IMR-90 (cell line): ENCODE measurements at regions not wholly inside any gene's neighbourhood (a gene's known extent, or its start where the extent isn't known, plus 50 kb on each side); places are given as distances from the start of the nearest gene placed in this dataset.
A peak's percentile ranks its signal among the peaks of the same experiment; 100 is the strongest.

ENCODE experiments used
- ATAC-seq: fragments of 200-7000 bp; cut with Tn5 transposase; 2 replicates; pipeline ENCODE4 v1.9.1; 2020; ENCODE audit warnings: low read depth, mild to moderate bottlenecking, moderate library complexity
- BruUV-seq: library from RNA; stranded (reverse); fragments of 400-500 nt; replicated peaks from 2 replicates; lab custom pipeline; 2021; lab: Mats Ljungman, UMichigan
- CTCF ChIA-PET: fragments of 300-600 bp; formaldehyde crosslinking; extraction: SDS; loops from one replicate; lab custom pipeline; 2021; ENCODE audit warnings: antibody characterized with exemption; lab: Yijun Ruan, JAX
- POLR2A ChIA-PET: fragments of 300-600 bp; sonication (Branson Sonifier 250); formaldehyde crosslinking; loops from one replicate; lab custom pipeline; 2022; ENCODE audit warnings: antibody characterized with exemption; ENCODE audit not compliant: unreplicated experiment; lab: Charles Lee
- DNase-seq: peaks from one replicate; pipeline ENCODE4 v3.0.0; 2013
- H2AFZ ChIP-seq: replicated peaks from 2 replicates; pipeline ENCODE3; 2013; ENCODE audit warnings: low read length, mild to moderate bottlenecking; ENCODE audit not compliant: poor library complexity
- H2AK5ac ChIP-seq: 2 replicates; pipeline ENCODE4 v1.6.1; 2013; ENCODE audit warnings: low read depth, low read length, inconsistent platforms
- H2AK9ac ChIP-seq: replicated peaks from 2 replicates; pipeline ENCODE3; 2013; ENCODE audit warnings: mild to moderate bottlenecking, low read depth, low read length, moderate library complexity; ENCODE audit not compliant: poor library complexity
- H2BK120ac ChIP-seq: 2 replicates; pipeline ENCODE4 v1.6.1; 2013; ENCODE audit warnings: low read depth, low read length, inconsistent platforms
- H2BK15ac ChIP-seq: 3 replicates; pipeline ENCODE4 v1.6.1; 2013; ENCODE audit warnings: low read depth, low read length, inconsistent platforms
- H2BK20ac ChIP-seq: 2 replicates; pipeline ENCODE4 v1.6.1; 2013; ENCODE audit warnings: low read depth, mild to moderate bottlenecking, inconsistent platforms, low read length, moderate library complexity
- H2BK5ac ChIP-seq: 2 replicates; pipeline ENCODE4 v1.6.1; 2013; ENCODE audit warnings: mild to moderate bottlenecking, low read depth, low read length, inconsistent platforms; ENCODE audit not compliant: poor library complexity, severe bottlenecking
- H3K14ac ChIP-seq: replicated peaks from 2 replicates; pipeline ENCODE4 v1.6.1; 2013; ENCODE audit warnings: low read depth, low read length, inconsistent platforms
- H3K18ac ChIP-seq: 2 replicates; pipeline ENCODE4 v1.6.1; 2013; ENCODE audit warnings: low read depth, low read length, control low read depth
- H3K23ac ChIP-seq: 2 replicates; pipeline ENCODE4 v1.6.1; 2013; ENCODE audit warnings: low read depth, low read length, inconsistent platforms
- H3K27ac ChIP-seq: 2 replicates; pipeline ENCODE4 v1.5.1; 2013; ENCODE audit warnings: mild to moderate bottlenecking, control low read depth, low read length; ENCODE audit not compliant: insufficient read depth
- H3K27me3 ChIP-seq: 2 replicates; pipeline ENCODE4 v1.6.1; 2013; ENCODE audit warnings: low read length; ENCODE audit not compliant: control insufficient read depth, insufficient read depth
- H3K36me3 ChIP-seq: 2 replicates; pipeline ENCODE4 v1.6.1; 2013; ENCODE audit warnings: low read length, mixed read lengths; ENCODE audit not compliant: control insufficient read depth, insufficient read depth
- H3K4ac ChIP-seq: 2 replicates; pipeline ENCODE4 v1.6.1; 2013; ENCODE audit warnings: low read depth, low read length, inconsistent platforms
- H3K4me1 ChIP-seq: 2 replicates; pipeline ENCODE4 v1.6.1; 2013; ENCODE audit warnings: low read length, mixed read lengths; ENCODE audit not compliant: control insufficient read depth, insufficient read depth
- H3K4me2 ChIP-seq: 2 replicates; pipeline ENCODE4 v1.6.1; 2013; ENCODE audit warnings: low read depth, mild to moderate bottlenecking, control low read depth, low read length, moderate library complexity
- H3K4me3 ChIP-seq: 2 replicates; pipeline ENCODE4 v1.5.1; 2013; ENCODE audit warnings: low read depth, mild to moderate bottlenecking, control low read depth, low read length, moderate library complexity; ENCODE audit not compliant: insufficient read depth
- H3K56ac ChIP-seq: 2 replicates; pipeline ENCODE4 v1.6.1; 2013; ENCODE audit warnings: low read length, inconsistent platforms; ENCODE audit not compliant: insufficient read depth; ENCODE audit errors: extremely low read depth
- H3K79me1 ChIP-seq, 2 experiments: 2 replicates each; pipeline ENCODE4 v1.6.1; 2013; ENCODE audit warnings: low read length in 2 of 2, inconsistent platforms in 1 of 2, low read depth in 1 of 2
- H3K9ac ChIP-seq: 2 replicates; pipeline ENCODE4 v1.6.1; 2013; ENCODE audit warnings: low read depth, low read length, control low read depth
- H3K9me1 ChIP-seq: 2 replicates; pipeline ENCODE4 v1.6.1; 2013; ENCODE audit warnings: low read length, inconsistent platforms; ENCODE audit not compliant: insufficient read depth
- H3K9me3 ChIP-seq: 2 replicates; pipeline ENCODE4 v1.6.1; 2013; ENCODE audit warnings: low read length; ENCODE audit not compliant: control insufficient read depth, insufficient read depth
- H4K20me1 ChIP-seq: 2 replicates; pipeline ENCODE4 v1.6.1; 2013; ENCODE audit warnings: low read length, inconsistent platforms; ENCODE audit not compliant: insufficient read depth
- H4K5ac ChIP-seq: 2 replicates; pipeline ENCODE4 v1.6.1; 2013; ENCODE audit warnings: mild to moderate bottlenecking, low read depth, low read length, control low read depth
- H4K8ac ChIP-seq, 2 experiments: 2 replicates each; pipeline ENCODE4 v1.6.1; 2013; ENCODE audit warnings: low read depth in 2 of 2, low read length in 2 of 2, control low read depth in 1 of 2, inconsistent platforms in 1 of 2
- H4K91ac ChIP-seq: 2 replicates; pipeline ENCODE4 v1.6.1; 2013; ENCODE audit warnings: low read depth, low read length, inconsistent platforms; ENCODE audit not compliant: insufficient read depth
- BHLHE40 ChIP-seq: fragments of 150-350 bp; IDR thresholded peaks from 2 replicates; pipeline ENCODE4 v1.6.1; 2016; ENCODE audit warnings: mild to moderate bottlenecking, low read depth, low read length
- CHD1 ChIP-seq: IDR thresholded peaks from 2 replicates; pipeline ENCODE4 v1.6.1; 2012; ENCODE audit warnings: low read depth, low read length, improper control_type of control experiment
- FOS ChIP-seq: fragments of 150-350 bp; IDR thresholded peaks from 2 replicates; pipeline ENCODE4 v1.6.1; 2016; ENCODE audit warnings: low read depth, low read length
- MAFK ChIP-seq: IDR thresholded peaks from 2 replicates; pipeline ENCODE4 v1.6.1; 2012; ENCODE audit warnings: low read depth, low read length, improper control_type of control experiment
- MAZ ChIP-seq: IDR thresholded peaks from 2 replicates; pipeline ENCODE4 v1.6.1; 2012; ENCODE audit warnings: low read depth, mild to moderate bottlenecking, low read length, improper control_type of control experiment, moderate library complexity, borderline replicate concordance
- MXI1 ChIP-seq: IDR thresholded peaks from 2 replicates; pipeline ENCODE4 v1.6.1; 2012; ENCODE audit warnings: low read depth, mild to moderate bottlenecking, low read length, moderate library complexity, borderline replicate concordance
- POLR2A ChIP-seq: IDR thresholded peaks from 2 replicates; pipeline ENCODE4 v1.6.1; 2012; ENCODE audit warnings: mild to moderate bottlenecking, low read depth, low read length
- RAD21 ChIP-seq: IDR thresholded peaks from 2 replicates; pipeline ENCODE4 v1.6.1; 2012; ENCODE audit warnings: low read length, improper control_type of control experiment
- RCOR1 ChIP-seq: IDR thresholded peaks from 2 replicates; pipeline ENCODE4 v1.6.1; 2012; ENCODE audit warnings: mild to moderate bottlenecking, low read length, improper control_type of control experiment; ENCODE audit not compliant: insufficient replicate concordance
- SMC3 ChIP-seq: fragments of 150-350 bp; IDR thresholded peaks from 2 replicates; pipeline ENCODE4 v1.6.1; 2016; ENCODE audit warnings: low read depth, mild to moderate bottlenecking, antibody characterized with exemption, low read length, moderate library complexity
- WGBS, 2 experiments: methylation state at CpG; one replicate each; pipeline versions ENCODE4 v1.1.5 to v1.1.7; 2013; ENCODE audit warnings: missing lambda C conversion rate in 2 of 2; ENCODE audit not compliant: insufficient read length in 1 of 2; ENCODE audit errors: extremely low coverage in 2 of 2; 5-methylcytosine and 5-hydroxymethylcytosine counted together
- dilution Hi-C: fragments of 300-500 bp; cut with HindIII; formaldehyde crosslinking; loops from one replicate; pipeline ENCODE4 v1.14.3; 2018; ENCODE audit warnings: low sequenced_read_pairs; ENCODE audit not compliant: unreplicated experiment
- in situ Hi-C: fragments of 300-500 bp; cut with MboI; formaldehyde crosslinking; loops from 3 replicates; pipeline ENCODE4 v1.14.3; 2019; ENCODE audit warnings: low sequenced_read_pairs, inconsistent platforms, mixed read lengths
- intact Hi-C: fragments of 100-400 bp; cut with micrococcal nuclease; formaldehyde crosslinking; loops from 2 replicates; pipeline ENCODE4 v1.10.0; 2022

- POLR2A ChIA-PET = no interaction called here
- no peak overlapping the region; the same call in 1 of the 2 replicates for H3K4me3 ChIP-seq
- intact Hi-C loops = loop anchor here (1.0 to 5.0 kb wide), 3 partner anchors 88 to 246 kb away; no protein-coding TSS in a partner anchor
Measured at GRCh38 chr9:87193925-87194868, 246.9 kb upstream of the GAS1 start.

More at GRCh38 chr9:87193925-87194868, 246.9 kb upstream of the GAS1 start:
- Histone ChIP-seq H2BK20ac (peak overlapping the region; percentile 54), H3K56ac (peak overlapping the region; percentile 54), H4K91ac (peak overlapping the region; percentile 74; the same call in 1 of the 2 replicates), H3K23ac (no peak overlapping the region), H4K20me1 (peaks cover 4% of the 10 kb centered on the region; the same call in 1 of the 2 replicates), H3K9me3 (no peaks in the 10 kb centered on the region), H2BK5ac (peak overlapping the region; percentile 84), H3K79me1 (no peaks in the 10 kb centered on the region), H3K4ac (peak overlapping the region; percentile 38; the same call in 1 of the 2 replicates), H3K4me2 (peak overlapping the region; percentile 82; the same call in 1 of the 2 replicates), H3K27ac (peak overlapping the region; percentile 78), H2BK15ac (0 out of 3 replicates have a peak overlapping the region, but pooled peaks have one; percentile 62), H2AK9ac (no peak overlapping the region), H2AFZ (no peak overlapping the region), H4K5ac (peak overlapping the region; percentile 95; the same call in 1 of the 2 replicates), H4K8ac (peak overlapping the region; percentile 3 to 79; a peak in 2 of 4 replicates), H3K9me1 (peaks cover 14% of the 10 kb centered on the region), H2BK120ac (peak overlapping the region; percentile 56), H3K14ac (no peak overlapping the region), H3K27me3 (0 out of 2 replicates have a peak, but pooled peaks cover 5% of the 10 kb centered on the region), H3K36me3 (no peaks in the 10 kb centered on the region), H2AK5ac (no peak overlapping the region), H3K18ac (peak overlapping the region; percentile 98), H3K9ac (no peak overlapping the region; the same call in 1 of the 2 replicates), H3K4me1 (peaks cover 14% of the 10 kb centered on the region)
- DNase-seq (peak; percentile 94), ATAC-seq (peak; percentile 95)
- CTCF ChIA-PET = interaction anchor here (1.1 to 1.7 kb wide), 2 partner anchors 14 to 246 kb away, joined by 3 to 6 read pairs; no protein-coding TSS in a partner anchor
- WGBS, 2 experiments = 0% methylated on average over 3 of the region's 9 CpGs; no CpG with 5 or more reads in 1 of the 2 experiments
- no peak for TF ChIP-seq RAD21
- peak; percentile 31; the same call in 1 of the 2 replicates for TF ChIP-seq BHLHE40
- no peak for TF ChIP-seq CHD1
- TF ChIP-seq MAZ = 0 out of 2 replicates have a peak, but pooled peaks have one; percentile 9
- no peak for TF ChIP-seq SMC3
- no peak for TF ChIP-seq MXI1
- no peak for TF ChIP-seq POLR2A
- peak; percentile 46; the same call in 1 of the 2 replicates for TF ChIP-seq FOS
- no peak for TF ChIP-seq MAFK
- no peak for TF ChIP-seq RCOR1
- BruUV-seq = no TSS peak
- in situ Hi-C loops = no loop called here
- dilution Hi-C loops = no loop called here
